ENCODE measurements at regions not wholly inside any gene's neighbourhood (a gene's known extent, or its start where the extent isn't known, plus 50 kb on each side); places are given as distances from the start of the nearest gene placed in this dataset.

DNA sequence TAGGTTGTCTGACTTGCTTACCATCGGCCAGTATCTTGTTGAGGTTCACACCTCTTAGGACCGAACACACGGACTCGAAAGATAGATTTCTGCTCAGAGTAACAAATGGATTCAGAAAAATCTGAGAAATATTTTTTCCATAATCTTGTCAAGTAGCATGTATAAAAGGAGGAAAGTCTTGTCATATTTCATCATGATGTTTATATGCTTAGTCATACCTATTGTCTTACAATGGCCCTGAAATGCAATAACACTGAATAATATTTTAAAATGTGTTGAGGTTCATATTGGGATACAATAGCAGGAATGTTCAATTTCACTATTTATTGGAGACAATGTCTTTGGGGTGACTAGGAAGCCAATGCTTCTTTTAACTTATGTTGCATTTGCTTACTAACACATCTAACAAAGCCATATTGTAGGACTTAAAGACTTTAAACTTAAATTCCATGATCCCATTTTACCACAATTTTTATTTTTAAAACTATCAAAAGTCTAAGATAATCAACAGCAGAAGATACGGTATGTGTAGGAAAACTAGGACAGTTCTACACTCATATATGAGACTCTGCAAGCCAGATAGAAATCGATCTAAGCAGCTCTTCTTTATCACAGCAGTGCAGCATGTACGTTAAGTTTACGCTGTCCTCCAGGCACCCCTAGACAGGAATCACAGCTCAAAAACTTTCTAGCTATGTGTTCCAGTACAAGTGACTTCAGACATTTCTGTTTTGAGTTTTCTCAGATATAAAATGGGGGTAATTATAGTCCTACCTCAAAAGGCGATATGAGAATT lies 135.7 kb upstream of the CAV2 start (continued):
- TF ChIP-seq GATA2 (CRISPR knock-in tag; IDR thresholded peaks at IDR 0.05) (peak; percentile 56), ZNF609 (CRISPR knock-in tag; IDR thresholded peaks at IDR 0.05; ENCODE audit: borderline replicate concordance) (no peak), PTBP1 (IDR thresholded peaks at IDR 0.05; ENCODE audit: low read depth, low read length) (no peak), HSF4 (CRISPR knock-in tag; IDR thresholded peaks at IDR 0.05; ENCODE audit: borderline replicate concordance) (no peak), ZNF217 (CRISPR knock-in tag; IDR thresholded peaks at IDR 0.05) (no peak), WHSC1 (IDR thresholded peaks at IDR 0.05; ENCODE audit: low read length) (no peak), GTF2B (IDR thresholded peaks at IDR 0.05; ENCODE audit: extremely low read depth, insufficient read length) (no peak), ELF4 (CRISPR knock-in tag; IDR thresholded peaks at IDR 0.05) (no peak), MXD1 (CRISPR knock-in tag; IDR thresholded peaks at IDR 0.05; ENCODE audit: borderline replicate concordance, poor library complexity, severe bottlenecking) (no peak)
- TF ChIP-seq, protein P1, sequence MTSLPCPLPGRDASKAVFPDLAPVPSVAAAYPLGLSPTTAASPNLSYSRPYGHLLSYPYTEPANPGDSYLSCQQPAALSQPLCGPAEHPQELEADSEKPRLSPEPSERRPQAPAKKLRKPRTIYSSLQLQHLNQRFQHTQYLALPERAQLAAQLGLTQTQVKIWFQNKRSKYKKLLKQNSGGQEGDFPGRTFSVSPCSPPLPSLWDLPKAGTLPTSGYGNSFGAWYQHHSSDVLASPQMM (CRISPR knock-in tag; IDR thresholded peaks at IDR 0.05), result no peak
- TF ChIP-seq, protein P2, sequence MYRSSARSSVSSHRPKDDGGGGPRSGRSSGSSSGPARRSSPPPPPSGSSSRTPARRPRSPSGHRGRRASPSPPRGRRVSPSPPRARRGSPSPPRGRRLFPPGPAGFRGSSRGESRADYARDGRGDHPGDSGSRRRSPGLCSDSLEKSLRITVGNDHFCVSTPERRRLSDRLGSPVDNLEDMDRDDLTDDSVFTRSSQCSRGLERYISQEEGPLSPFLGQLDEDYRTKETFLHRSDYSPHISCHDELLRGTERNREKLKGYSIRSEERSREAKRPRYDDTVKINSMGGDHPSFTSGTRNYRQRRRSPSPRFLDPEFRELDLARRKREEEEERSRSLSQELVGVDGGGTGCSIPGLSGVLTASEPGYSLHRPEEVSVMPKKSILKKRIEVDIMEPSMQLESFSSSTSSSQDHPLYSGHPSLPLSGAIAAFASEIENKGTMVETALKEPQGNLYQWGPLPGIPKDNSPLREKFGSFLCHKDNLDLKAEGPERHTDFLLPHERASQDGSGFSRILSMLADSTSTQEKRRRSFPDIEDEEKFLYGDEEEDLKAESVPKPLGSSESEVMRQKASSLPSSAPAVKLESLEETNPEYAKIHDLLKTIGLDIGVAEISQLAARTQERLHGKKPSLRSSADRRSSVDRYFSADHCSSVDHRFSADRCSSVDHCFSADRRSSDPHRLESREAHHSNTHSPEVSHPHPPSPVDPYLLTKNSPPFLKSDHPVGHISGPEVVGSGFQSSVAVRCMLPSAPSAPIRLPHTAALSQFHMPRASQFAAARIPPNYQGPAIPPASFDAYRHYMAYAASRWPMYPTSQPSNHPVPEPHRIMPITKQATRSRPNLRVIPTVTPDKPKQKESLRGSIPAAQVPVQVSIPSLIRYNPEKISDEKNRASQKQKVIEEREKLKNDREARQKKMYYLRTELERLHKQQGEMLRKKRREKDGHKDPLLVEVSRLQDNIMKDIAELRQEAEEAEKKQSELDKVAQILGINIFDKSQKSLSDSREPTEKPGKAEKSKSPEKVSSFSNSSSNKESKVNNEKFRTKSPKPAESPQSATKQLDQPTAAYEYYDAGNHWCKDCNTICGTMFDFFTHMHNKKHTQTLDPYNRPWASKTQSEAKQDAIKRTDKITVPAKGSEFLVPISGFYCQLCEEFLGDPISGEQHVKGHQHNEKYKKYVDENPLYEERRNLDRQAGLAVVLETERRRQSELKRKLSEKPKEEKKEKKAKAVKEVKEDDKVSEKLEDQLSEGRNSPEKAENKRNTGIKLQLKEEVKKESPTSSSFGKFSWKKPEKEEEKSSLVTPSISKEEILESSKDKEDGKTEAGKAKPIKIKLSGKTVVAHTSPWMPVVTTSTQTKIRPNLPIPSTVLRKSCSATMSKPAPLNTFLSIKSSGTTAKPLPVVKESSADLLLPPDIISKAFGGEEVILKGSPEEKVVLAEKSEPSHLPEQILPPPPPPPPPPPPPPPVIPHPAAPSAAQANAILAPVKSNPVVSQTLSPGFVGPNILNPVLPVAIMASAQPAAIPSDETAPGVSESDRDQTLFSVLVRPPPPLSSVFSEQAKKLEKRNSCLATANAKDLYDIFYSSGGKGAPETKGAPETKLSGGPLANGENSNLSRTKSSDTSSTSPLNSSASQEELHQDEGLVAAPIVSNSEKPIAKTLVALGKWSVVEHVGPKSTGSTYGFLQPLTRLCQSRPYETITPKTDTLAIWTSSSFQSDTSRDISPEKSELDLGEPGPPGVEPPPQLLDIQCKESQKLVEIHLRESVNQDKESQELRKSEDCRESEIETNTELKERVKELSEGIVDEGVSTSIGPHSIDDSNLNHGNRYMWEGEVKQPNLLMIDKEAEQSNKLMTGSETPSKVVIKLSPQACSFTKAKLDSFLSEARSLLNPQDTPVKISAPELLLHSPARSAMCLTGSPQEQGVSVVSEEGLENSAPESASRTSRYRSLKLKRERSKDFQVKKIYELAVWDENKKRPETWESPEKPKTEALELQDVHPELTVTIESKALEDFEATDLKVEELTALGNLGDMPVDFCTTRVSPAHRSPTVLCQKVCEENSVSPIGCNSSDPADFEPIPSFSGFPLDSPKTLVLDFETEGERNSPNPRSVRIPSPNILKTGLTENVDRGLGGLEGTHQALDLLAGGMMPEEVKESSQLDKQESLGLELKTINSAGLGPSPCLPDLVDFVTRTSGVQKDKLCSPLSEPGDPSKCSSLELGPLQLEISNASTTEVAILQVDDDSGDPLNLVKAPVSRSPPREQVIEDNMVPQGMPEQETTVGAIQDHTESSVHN (IDR thresholded peaks at IDR 0.05; ENCODE audit: borderline replicate concordance in 1 of 2, low read depth in 1 of 2), result peak in 1 of 2 experiments; percentile 16; a peak in 1 of 4 replicates

Data from K562 (cell line).